Peyer's patch (tissue), 4 donors: ENCODE measurements at regions not wholly inside any gene's neighbourhood (a gene's known extent, or its start where the extent isn't known, plus 50 kb on each side); places are given as distances from the start of the nearest gene placed in this dataset.

Source experiments
- CTCF ChIP-seq, 6 experiments: fragments of 450-650 bp in 4 of 6; fragments of 200-600 bp in 2 of 6; sonication (generic) in 1 of 6; IDR thresholded peaks; one replicate each; pipeline ENCODE4 v1.5.1; 2017 to 2019; ENCODE audit warnings: antibody characterized with exemption in 6 of 6, mild to moderate bottlenecking in 3 of 6, moderate library complexity in 1 of 6
- POLR2A ChIP-seq, 2 donors: fragments of 450-650 bp; IDR thresholded peaks; one replicate each; pipeline ENCODE4 v1.5.1; 2017; ENCODE audit warnings: antibody characterized with exemption in 2 of 2, mild to moderate bottlenecking in 2 of 2, moderate library complexity in 2 of 2

DNA sequence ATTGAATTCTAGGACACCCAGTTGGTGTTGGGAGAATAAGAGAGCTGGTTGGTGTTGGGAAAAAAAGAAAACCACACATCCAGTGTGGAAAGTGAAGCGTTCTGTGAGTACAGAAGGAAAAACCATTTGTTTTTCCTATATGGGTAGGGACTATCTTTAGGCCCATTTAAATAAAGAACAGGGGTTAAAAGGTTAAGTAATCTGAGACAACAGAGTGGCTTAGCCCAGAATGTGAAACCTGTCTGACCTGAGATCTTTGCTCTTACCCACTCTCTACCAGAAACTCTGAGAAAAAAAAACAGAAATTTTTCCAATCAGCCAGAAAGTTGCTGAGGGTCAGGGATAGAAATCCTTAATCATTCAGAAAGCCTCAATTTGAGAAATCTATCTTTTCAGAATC lies 59.8 kb upstream of the LRRC55 start:
- TF ChIP-seq POLR2A (IDR thresholded peaks at IDR 0.05), result no peak
- TF ChIP-seq CTCF (IDR thresholded peaks at IDR 0.05), result no peak
